ENCODE measurements at regions not wholly inside any gene's neighbourhood (a gene's known extent, or its start where the extent isn't known, plus 50 kb on each side); places are given as distances from the start of the nearest gene placed in this dataset.

- TF ChIP-seq CTCF (IDR thresholded peaks at IDR 0.05) (no peak), EP300 (IDR thresholded peaks at IDR 0.05) (no peak), POLR2AphosphoS5 (IDR thresholded peaks at IDR 0.05) (no peak), POLR2A (IDR thresholded peaks at IDR 0.05) (no peak)
Measured at GRCh38 chr11:19539861-19540260, 172.8 kb upstream of the NAV2 start.

Data from upper lobe of left lung (tissue), 4 donors.